ENCODE measurements at regions not wholly inside any gene's neighbourhood (a gene's known extent, or its start where the extent isn't known, plus 50 kb on each side); places are given as distances from the start of the nearest gene placed in this dataset.
"Not testable (repeated sequence)": the region's sequence is repeated elsewhere in the genome, so short reads cannot be mapped to it uniquely, and the experiment has no call there.

DNA sequence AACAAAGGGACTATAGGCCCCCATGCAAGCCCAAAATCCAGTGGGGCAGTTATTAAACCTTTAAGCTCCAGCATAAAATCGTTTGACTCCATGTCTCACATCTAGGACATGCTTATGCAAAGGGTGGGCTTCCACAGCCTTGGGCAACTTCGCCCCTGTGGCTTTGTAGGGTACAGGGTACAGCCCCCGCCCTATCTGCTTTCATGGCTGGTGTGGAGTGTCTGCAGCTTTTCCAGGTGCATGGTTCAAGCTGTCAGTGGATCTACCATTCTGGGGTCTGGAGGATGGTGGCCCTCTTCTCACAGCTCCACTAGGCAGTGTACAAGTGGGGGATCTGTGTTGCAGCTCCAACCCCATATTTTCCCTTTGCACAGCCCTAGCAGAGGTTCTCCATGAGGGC, 559.8 kb upstream of the TECRL start:
- Mint-ChIP-seq H3K9me3 (peaks cover 14% of the 10 kb centered on the region), H3K4me1 (no peaks in the 10 kb centered on the region), H3K27ac (no peak overlapping the region), H3K4me3 (no peak overlapping the region), H3K36me3 (no peaks in the 10 kb centered on the region), H3K27me3 (no peaks in the 10 kb centered on the region)
- no peak for DNase-seq
- CTCF ChIA-PET = no interaction called here

DNA sequence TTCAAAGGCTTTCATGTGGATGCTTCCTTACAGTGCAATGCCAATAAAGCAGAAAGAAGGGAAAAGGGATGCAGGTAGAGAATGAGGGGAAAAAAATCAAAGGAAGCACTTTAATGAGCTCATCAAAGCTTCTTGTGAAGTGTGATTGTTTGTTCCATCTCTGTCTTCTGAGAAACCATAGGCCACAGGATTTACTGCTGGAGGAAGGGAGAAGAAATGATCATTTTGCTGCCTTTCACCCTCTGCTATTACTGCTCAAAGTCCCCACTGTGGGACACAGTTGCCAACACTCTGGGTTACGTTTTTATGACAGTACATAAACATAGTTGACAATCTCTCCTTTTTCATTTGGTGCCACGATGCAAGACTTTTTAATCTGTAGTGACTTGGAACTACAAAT, 558.0 kb upstream of the TECRL start:
- Mint-ChIP-seq H3K4me3 (no peak overlapping the region), H3K27ac (no peak overlapping the region), H3K27me3 (no peaks in the 10 kb centered on the region), H3K36me3 (no peaks in the 10 kb centered on the region), H3K4me1 (no peaks in the 10 kb centered on the region), H3K9me3 (peaks cover 13% of the 10 kb centered on the region)
- CTCF ChIA-PET = no interaction called here
- no peak for DNase-seq

DNA sequence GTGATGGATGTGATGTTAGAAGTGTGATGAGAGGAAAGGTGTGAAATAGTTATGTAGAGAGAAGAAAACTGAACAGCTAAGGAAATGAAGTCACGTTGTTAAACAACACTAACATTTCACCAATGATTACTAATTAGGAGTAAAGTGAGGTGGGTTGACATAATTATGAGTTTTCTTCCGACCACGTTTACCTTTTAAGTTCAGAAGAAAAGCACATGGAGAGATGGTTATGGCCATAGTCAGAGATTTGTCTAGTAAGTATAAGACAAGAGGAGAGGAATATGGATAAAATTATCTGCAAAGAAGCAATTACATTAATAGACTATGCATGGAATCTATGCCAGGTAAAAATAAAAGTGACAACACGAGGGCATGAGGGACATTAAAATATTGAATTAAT, 551.3 kb upstream of the TECRL start:
- Mint-ChIP-seq H3K27me3 (no peaks in the 10 kb centered on the region), H3K4me3 (no peak overlapping the region), H3K27ac (no peak overlapping the region), H3K9me3 (peaks cover 7% of the 10 kb centered on the region), H3K36me3 (no peaks in the 10 kb centered on the region), H3K4me1 (no peaks in the 10 kb centered on the region)
- CTCF ChIA-PET = no interaction called here
- DNase-seq = no peak

DNA sequence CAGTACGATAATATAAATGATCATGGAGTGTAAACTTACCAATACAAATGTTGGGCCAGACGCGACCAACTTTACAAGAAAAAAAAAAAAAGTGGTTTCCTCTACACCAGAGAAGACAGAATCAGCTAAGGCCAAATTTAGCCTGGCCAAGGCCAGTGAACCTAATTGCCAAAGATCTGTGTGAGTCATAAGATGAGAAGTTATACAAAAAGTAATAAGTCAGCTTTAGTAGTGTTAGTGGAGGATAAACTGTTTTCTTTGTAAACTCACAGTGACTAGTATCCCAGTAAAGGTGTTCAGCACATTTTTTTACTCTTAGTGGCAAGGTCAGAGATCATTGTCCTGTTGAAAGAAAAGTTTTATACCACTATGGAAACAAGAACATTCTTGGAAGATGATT, 531.4 kb upstream of the TECRL start:
- Mint-ChIP-seq H3K9me3 (no peaks in the 10 kb centered on the region), H3K4me3 (no peak overlapping the region), H3K36me3 (no peaks in the 10 kb centered on the region), H3K27ac (no peak overlapping the region), H3K27me3 (no peaks in the 10 kb centered on the region), H3K4me1 (no peaks in the 10 kb centered on the region)
- CTCF ChIA-PET = no interaction called here
- no peak for DNase-seq

DNA sequence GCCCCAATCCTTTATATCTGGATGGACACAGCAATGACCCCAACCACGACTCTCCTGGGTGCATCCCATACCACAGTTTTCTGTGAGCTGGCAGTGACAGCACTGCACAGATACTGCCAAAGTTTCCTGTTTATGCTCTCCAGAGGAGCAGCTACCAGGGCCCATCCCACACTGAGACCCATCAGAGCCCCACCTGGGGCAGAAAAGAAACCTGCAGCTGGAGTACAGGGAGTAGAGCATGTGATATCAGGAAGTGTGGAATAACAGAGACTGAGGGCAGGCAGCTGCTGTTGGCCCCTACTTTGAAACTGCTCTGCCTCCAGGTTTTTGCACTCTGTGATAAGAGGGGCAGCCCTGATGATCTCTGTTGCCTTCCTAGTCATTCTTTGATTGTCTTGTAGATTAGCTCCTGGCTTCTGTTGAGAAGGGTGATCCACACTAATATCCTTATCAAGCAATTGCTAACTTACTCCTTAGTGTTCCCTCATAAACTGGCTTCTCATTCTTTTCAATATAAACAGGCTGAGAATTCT, 526.3 kb upstream of the TECRL start:
- CTCF ChIA-PET = no interaction called here

DNA sequence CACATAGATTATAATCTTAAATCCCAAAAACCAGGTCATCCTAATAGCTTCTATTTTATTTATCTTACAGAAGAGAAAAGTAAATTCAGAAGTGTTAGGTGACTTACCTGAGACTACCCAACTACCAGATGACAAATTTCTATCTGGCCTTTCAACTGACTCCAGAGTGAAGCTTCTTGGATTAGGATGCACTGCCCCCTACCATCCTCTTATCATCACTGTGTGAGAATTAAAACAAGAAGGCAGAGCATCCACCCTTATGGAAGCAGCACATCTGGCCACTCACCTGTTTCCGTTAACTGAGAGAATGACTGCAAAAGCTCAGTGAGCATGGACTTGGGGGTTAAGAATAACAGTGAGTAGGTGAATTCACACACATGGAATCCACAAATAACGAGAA, 502.6 kb upstream of the TECRL start:
- Mint-ChIP-seq H3K4me1 (no peaks in the 10 kb centered on the region), H3K27me3 (no peaks in the 10 kb centered on the region), H3K36me3 (no peaks in the 10 kb centered on the region), H3K4me3 (no peak overlapping the region), H3K9me3 (peaks cover 1% of the 10 kb centered on the region), H3K27ac (no peak overlapping the region)
- CTCF ChIA-PET = no interaction called here
- DNase-seq = no peak

More for the DNA sequence above, 526.3 kb upstream of the TECRL start:
- Mint-ChIP-seq H3K36me3 (no peaks in the 10 kb centered on the region), H3K4me1 (no peaks in the 10 kb centered on the region), H3K27ac (no peak overlapping the region), H3K9me3 (peaks cover under 1% of the 10 kb centered on the region), H3K4me3 (no peak overlapping the region), H3K27me3 (no peaks in the 10 kb centered on the region)
- no peak for DNase-seq

DNA sequence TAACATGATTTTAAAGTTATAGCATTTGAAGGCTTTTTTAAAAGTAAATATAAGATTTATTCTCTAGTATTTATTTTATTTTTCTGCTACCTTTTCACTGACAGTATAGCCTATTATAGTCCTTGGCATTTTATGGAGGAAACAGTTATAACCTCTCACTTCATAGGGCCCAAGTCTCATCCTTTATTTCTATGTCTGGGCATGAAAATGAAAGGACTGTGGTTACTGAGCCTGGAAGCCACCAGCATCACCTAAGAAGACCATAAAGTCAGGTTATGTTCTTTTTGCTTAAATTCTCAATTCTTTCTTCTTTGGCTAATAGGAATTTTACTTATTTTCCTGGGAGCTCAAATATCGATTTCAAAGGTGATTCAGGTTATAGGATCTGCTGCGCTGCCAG, 494.7 kb upstream of the TECRL start:
- H3K27ac Mint-ChIP-seq = no peak overlapping the region
- DNase-seq = no peak
- no peak overlapping the region for H3K4me3 Mint-ChIP-seq
- CTCF ChIA-PET = no interaction called here
- H3K36me3 Mint-ChIP-seq = no peaks in the 10 kb centered on the region
- H3K9me3 Mint-ChIP-seq = peaks cover 2% of the 10 kb centered on the region
- no peaks in the 10 kb centered on the region for H3K27me3 Mint-ChIP-seq
- H3K4me1 Mint-ChIP-seq = no peaks in the 10 kb centered on the region

DNA sequence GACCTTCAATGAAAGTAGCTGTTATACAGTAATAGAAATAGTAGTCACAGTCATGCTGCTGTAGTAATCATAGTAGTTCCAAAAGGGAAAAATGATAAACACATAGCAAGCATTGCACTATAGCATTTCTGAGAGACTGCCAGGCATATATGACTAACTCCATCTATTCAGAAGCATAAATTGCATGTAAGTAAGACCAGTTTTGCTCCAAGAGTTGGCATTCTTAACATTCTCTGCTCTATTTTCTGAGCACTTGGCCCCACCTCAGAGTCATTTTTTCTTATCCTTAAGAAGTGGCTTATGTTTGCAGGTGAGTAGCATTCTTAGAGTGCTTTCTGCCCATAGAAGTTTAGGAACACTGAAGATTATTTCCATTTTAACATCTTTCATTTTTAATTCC, 490.3 kb upstream of the TECRL start:
- CTCF ChIA-PET = no interaction called here
- peaks cover 3% of the 10 kb centered on the region for H3K9me3 Mint-ChIP-seq
- no peaks in the 10 kb centered on the region for H3K27me3 Mint-ChIP-seq
- no peak overlapping the region for H3K27ac Mint-ChIP-seq
- no peaks in the 10 kb centered on the region for H3K36me3 Mint-ChIP-seq
- no peak for DNase-seq
- no peak overlapping the region for H3K4me3 Mint-ChIP-seq
- H3K4me1 Mint-ChIP-seq = no peaks in the 10 kb centered on the region

DNA sequence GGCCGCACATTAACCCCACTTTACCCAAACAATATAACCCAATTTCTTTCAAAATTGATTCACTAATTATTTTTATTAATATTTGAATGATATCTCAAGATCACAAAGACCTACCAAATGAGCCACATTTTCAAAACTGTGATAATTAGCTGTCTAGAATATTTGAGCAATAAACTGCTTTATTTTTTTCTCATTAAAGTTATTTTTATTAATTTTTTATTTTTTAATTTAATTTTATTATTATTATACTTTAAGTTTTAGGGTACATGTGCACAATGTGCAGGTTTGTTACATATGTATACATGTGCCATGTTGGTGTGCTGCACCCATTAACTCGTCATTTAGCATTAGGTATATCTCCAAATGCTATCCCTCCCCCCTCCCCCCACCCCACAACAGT, 489.8 kb upstream of the TECRL start:
- not testable (repeated sequence) for H3K9me3 Mint-ChIP-seq, H3K27ac Mint-ChIP-seq

DNA sequence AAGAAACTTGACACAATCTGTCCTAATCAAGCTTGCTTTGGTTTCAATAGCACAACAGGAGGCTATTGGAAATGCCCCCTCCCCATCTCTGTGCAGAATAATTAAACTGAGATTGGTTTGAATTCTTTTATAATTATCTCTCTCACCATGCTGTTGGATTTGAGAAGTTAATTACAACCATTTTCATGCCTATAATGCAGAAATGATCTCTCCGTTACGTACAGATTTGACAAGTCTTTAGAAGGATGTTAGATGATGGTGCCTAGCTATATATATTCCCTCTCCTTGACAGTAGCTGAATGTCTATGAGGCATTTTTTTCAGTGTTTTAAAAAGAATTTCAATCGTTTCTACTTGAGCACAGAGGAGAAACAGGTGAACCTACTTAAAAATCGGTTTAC, 488.4 kb upstream of the TECRL start:
- DNase-seq = no peak
- Mint-ChIP-seq H3K4me3 (no peak overlapping the region), H3K4me1 (no peaks in the 10 kb centered on the region), H3K36me3 (no peaks in the 10 kb centered on the region), H3K27me3 (no peaks in the 10 kb centered on the region), H3K9me3 (peaks cover 4% of the 10 kb centered on the region), H3K27ac (no peak overlapping the region)
- CTCF ChIA-PET = no interaction called here

More for the DNA sequence above, 489.8 kb upstream of the TECRL start:
- H3K4me1 Mint-ChIP-seq, H3K4me3 Mint-ChIP-seq, DNase-seq, CTCF ChIA-PET, H3K36me3 Mint-ChIP-seq, H3K27me3 Mint-ChIP-seq: not testable (repeated sequence)

DNA sequence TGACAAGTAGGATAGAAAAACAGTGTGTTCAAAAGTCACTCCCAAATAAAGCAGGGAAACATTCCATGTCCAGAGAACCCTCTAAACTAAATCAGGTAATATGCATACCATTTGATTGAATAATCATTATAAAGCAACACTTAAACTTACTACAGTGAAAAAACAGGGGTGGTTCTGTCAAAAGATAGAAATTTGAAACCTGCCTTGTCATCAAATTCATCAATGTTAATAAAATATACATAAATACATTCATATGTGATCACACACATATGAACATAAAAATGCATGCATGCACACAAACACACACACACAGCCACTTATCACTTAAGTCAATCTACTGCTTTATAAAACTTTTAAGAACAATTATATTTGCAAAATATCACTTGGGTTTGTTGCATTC, 485.8 kb upstream of the TECRL start:
- H3K4me3 Mint-ChIP-seq = no peak overlapping the region
- H3K27me3 Mint-ChIP-seq = no peaks in the 10 kb centered on the region
- no peak overlapping the region for H3K27ac Mint-ChIP-seq
- CTCF ChIA-PET = no interaction called here
- no peaks in the 10 kb centered on the region for H3K4me1 Mint-ChIP-seq
- no peaks in the 10 kb centered on the region for H3K36me3 Mint-ChIP-seq
- no peak for DNase-seq
- peaks cover 2% of the 10 kb centered on the region for H3K9me3 Mint-ChIP-seq

DNA sequence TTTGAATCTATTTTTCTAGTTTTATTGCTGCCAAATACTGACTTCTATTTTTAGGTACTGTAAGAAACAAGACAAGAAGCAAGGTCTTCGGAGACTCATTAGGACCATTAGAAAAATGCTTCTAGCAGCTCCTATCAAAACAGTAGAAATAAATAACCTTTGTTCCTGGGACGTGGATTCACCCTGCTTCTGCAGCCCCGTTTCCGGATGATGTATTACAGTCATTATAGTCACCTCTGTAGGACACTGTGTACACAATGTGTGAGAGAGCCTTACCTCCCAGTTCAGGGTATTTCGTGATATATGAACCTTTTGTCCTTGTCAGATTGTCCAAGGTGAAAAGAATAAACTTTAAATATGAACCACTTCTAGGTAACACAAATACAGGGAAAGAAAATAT, 484.0 kb upstream of the TECRL start:
- H3K36me3 Mint-ChIP-seq = no peaks in the 10 kb centered on the region
- CTCF ChIA-PET = no interaction called here
- no peak overlapping the region for H3K4me3 Mint-ChIP-seq
- H3K4me1 Mint-ChIP-seq = no peaks in the 10 kb centered on the region
- no peak overlapping the region for H3K27ac Mint-ChIP-seq
- H3K27me3 Mint-ChIP-seq = no peaks in the 10 kb centered on the region
- DNase-seq = no peak
- peaks cover 2% of the 10 kb centered on the region for H3K9me3 Mint-ChIP-seq

DNA sequence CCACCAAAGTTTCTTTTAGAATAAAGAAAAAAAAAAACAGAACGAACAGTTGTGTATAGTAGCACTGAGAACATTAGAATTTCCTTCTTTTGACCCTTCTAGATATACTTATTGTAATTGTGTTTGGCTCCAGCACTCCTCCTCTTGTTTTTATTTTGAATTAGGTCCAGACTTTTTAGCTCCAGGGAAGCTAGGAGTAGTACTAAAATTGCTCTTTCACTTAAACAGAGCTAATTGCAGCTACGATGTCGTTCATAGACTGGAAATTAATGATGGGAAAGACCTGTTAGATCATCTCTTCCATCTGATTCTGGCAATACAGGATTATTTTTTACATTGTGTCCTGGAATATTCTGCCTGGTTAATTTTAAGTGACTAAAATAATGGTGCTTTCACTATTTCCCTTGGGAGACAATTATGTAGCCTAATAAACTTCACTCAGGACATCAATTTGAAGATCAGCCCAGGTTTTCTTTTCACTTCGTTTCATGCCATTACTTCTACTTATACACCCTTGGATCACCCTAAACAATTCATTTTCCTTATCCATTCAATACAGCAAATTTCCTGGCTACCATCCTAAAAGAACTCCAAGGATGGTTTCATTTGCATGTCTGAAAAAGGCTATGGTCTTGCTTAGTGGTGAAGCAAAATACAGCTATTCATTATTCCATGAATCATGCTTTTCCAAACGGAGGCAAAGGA, 480.8 kb upstream of the TECRL start:
- Mint-ChIP-seq H3K27me3 (no peaks in the 10 kb centered on the region), H3K4me1 (no peaks in the 10 kb centered on the region), H3K9me3 (peaks cover 5% of the 10 kb centered on the region), H3K36me3 (no peaks in the 10 kb centered on the region), H3K4me3 (no peak overlapping the region), H3K27ac (no peak overlapping the region)
- CTCF ChIA-PET = no interaction called here
- DNase-seq = no peak

DNA sequence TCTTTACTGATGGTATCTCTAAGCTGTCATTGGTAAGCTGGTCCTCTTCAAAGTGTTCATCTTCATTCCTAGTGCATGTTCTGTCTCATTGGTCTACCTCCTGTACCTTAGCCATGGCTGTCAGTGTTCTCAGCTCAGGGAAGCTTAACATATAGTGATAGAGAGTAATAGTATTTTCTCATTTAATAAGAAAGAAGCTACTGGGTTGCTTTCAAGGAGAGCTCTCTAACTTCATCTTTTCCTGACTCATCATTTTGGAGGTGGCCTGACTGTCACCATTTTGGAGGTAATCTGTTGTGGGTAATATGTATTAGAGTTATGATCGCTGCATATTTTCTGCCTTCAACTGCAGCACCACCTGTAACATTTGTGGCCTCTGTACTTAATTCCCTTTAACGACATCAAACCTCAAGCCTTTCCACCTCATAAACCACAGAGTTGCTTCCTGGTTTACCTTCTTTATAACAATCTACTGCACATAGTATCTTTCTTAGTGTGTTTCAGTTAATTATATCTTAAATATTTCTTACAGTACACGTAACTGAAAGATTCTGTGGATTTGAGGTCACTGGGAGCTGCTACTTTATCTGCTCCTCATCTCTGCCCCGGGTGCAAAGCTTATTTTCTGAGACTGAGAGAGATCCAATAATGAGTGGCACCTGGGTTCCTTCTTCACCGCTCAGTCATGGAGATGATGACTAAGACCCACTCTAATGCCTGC, 474.0 kb upstream of the TECRL start:
- Mint-ChIP-seq H3K4me1 (peaks cover 7% of the 10 kb centered on the region), H3K27me3 (no peaks in the 10 kb centered on the region), H3K4me3 (no peak overlapping the region), H3K9me3 (peaks cover 5% of the 10 kb centered on the region), H3K27ac (no peak overlapping the region), H3K36me3 (no peaks in the 10 kb centered on the region)
- CTCF ChIA-PET = no interaction called here
- no peak for DNase-seq

DNA sequence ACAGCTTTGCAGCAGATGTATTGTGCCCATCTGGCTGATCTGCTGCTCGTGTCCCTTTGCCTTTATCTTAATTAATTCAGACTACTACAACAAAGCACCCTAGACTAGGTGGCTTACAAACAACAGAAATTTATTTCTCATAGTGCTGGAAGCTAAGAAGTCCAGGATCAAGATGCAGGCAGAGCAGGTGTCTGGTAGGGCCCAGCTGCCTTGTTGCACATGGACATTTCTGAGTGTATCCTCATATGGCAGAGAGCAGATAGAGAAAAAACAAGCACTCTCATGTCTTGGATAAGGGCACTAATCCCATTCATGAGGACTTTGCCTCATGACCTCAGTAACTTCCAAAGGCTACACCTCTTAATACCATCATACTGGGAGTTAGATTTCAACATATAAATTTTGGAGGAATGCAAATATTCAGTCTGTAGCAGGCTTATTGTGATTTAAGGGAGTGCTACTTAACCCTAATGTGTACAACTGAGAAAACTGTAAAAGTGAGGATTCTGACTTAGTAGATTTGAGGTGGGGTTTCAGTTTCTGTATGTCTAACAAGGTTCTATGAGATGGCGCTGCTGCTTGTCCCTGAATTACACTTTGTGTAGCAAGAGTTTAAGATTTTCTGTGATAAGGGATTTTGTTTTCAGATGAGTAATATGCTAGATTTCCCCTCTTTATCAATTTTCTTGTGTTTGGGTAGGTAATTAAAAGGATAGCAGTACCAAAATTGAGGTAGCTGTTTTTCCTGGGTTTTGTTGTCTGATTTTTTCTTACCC, 473.2 kb upstream of the TECRL start:
- H3K4me1 Mint-ChIP-seq = peaks cover 7% of the 10 kb centered on the region
- no peaks in the 10 kb centered on the region for H3K36me3 Mint-ChIP-seq
- H3K27me3 Mint-ChIP-seq = no peaks in the 10 kb centered on the region
- H3K4me3 Mint-ChIP-seq = no peak overlapping the region
- no peak for DNase-seq
- no peak overlapping the region for H3K27ac Mint-ChIP-seq
- H3K9me3 Mint-ChIP-seq = peaks cover 3% of the 10 kb centered on the region
- CTCF ChIA-PET = no interaction called here
